GM21723 (cell line): ENCODE measurements at regions not wholly inside any gene's neighbourhood (a gene's known extent, or its start where the extent isn't known, plus 50 kb on each side); places are given as distances from the start of the nearest gene placed in this dataset.

ENCODE experiments used
- ATAC-seq: cut with Tn5 transposase; IDR thresholded peaks from one replicate; pipeline ENCODE4 v1.9.1; 2021; ENCODE audit warnings: mild to moderate bottlenecking, moderate library complexity; ENCODE audit not compliant: unreplicated experiment

DNA sequence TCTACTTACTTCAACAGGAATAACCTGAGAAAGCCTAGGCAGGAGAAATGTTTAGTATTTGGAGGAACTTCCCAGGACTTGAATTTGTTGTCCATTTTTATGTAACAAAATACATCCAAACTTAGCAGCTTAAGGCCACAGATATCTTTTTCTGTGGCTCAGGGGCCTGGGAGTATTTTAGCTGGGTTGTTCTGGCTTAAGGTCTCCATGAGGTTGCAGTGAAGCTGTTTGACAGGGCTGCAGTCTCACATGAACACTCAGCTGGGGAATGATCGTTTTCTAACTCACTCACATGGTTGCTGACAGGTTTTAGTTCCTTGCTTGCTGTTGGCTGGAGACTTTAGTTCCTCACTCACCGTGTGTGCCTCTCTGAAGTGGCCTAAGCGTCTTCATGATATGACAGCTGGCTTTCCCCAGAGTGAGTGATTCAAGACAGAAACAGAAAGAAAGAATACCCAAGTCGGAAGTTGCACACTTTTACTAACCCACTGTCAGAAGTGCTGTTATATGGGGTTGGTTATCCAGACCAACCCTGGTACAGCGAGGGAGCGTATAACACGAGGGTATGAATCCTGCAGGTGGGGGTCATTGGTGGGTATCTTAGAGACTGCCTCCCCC is 229.7 kb upstream of the TBL1XR1 start:
- ATAC-seq: peak; percentile 100

DNA sequence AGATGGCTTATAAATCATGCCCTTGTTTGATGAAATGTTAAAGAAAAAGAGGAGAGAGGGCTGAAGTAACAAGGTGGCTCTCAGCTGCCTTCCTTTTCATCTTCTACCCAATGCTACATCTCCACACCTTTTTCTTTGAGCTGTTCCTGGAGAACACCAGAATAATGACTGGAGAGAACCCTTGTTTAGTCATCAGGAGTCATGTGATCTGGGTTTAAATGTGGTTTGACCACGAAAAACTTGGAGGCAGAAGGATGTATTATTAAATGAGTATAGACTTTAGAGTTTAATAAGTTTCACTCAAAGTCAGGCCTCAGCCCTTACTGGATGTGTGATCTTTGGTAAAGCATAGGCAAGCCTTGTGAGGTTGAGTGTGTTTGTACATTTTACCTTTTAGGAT is 230.3 kb upstream of the TBL1XR1 start:
- no peak for ATAC-seq

DNA sequence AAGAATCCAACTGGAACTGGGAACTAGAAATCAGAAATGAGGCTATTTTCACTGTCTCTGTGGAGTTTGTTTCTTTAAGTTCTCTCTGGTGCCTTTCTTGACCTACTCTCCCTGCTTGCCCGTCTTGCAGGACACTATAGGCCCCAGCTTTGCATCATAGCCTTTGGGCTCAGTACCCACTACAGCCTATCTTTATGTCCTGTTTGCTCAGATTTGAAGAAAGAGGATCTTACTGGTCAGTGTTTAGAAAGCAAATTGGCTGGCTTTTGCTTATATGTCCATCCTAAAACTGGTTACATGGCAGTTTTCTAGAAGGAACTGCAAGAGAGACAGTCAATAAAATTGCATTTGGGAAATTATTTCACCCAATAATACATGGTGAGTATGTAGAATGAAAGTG is 231.8 kb upstream of the TBL1XR1 start:
- no peak for ATAC-seq

DNA sequence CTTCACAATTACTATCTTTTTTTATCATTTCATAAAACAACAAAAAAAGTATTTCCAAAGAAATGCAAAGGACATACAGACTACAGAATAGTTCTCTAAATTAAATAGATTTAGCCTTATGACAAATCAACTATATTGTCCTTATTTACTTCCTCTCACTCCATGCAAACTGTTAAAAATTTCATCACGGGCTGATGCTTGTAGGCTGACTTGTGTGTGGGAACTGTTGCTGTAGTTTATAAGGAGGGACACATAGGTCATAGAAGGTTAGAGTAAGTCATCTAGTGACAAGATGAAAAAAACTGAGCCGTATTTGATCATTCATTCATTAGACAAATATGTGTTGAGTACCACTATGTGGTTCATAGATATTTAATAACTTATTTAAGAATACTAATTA is 232.5 kb upstream of the TBL1XR1 start:
- ATAC-seq: no peak

- no peak for ATAC-seq
Observed at GRCh38 chr3:177430653-177431052, 233.4 kb upstream of the TBL1XR1 start.

GRCh38 chr3:177431525-177432176 is 234.4 kb upstream of the TBL1XR1 start:
- ATAC-seq: no peak

DNA sequence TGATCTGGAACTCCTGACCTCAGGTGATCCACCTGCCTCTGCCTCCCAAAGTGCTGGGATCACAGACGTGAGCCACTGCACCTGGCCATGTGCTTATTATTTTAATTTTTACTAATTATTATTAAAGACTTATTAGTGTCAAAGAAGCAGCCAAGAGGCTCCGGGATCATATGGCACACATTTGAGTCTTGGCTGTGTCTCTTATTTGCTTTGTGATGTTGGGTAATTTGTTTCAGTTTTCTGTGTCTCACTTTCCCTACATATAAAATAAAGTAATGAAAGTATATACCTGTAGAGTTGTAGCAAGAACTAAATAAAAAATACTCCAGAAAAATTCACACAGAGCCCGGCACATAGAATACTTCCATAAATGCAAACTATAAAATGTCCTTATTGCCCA is 238.0 kb upstream of the TBL1XR1 start:
- no peak for ATAC-seq

- ATAC-seq: no peak
Observed at GRCh38 chr3:177437513-177438337, 240.4 kb upstream of the TBL1XR1 start.

- no peak for ATAC-seq
Observed at GRCh38 chr3:177438596-177439220, 241.4 kb upstream of the TBL1XR1 start.

DNA sequence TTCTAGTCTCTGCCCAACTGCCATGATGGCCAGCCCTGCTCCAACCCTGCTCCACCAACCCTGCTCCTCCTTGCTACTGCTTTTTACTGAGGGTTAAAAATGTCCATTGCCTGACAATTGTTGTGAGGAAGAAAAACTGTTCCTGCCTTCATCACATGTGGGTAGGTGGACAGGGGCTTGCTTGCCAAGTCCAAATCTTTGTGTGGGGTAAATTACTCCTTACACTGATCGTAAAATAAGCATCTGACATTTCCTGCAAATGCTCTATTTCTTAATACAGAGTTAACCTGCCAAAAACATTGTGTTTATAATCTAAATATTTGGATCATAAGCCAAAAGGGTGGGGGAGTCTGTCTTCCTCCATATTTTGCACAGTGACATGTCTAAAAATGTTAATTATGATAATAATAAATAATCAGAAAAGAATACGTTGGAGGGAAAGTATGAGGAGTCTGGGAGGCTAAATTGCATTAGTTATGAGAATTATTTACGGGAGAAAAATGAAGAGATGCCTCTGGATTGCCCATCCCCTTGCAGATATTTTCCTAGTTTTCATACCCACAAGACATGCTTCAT is 242.5 kb upstream of the TBL1XR1 start:
- ATAC-seq: no peak

DNA sequence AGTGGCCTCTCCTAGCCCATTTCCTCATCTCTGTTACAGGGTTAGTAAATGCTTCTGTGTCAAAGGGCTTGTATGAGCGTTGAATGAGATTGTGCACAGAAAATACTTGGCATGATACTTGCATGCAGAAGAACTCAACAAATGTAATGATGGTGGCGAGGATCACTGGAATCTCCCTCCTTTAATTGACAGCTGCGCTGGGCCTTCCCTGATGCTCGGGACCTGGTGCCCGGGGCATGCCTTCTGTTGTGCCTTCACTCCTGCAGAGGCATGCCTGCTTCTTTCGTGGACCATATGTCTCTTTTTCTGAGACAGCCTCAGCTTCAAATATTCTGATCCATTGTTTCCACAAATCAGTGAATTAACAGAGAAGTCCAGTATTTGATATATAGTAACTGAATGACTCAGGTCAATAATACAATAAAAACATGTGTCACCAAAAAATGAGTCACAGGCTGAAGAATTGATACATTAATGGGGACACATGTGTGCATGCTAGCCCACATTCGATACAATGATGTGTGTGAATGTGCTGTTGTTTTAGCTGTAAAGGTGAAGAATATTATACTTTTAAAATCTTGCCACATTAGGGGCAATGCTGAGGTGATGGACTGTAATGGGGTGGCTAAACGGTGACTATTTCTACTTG is 243.3 kb upstream of the TBL1XR1 start:
- no peak for ATAC-seq

DNA sequence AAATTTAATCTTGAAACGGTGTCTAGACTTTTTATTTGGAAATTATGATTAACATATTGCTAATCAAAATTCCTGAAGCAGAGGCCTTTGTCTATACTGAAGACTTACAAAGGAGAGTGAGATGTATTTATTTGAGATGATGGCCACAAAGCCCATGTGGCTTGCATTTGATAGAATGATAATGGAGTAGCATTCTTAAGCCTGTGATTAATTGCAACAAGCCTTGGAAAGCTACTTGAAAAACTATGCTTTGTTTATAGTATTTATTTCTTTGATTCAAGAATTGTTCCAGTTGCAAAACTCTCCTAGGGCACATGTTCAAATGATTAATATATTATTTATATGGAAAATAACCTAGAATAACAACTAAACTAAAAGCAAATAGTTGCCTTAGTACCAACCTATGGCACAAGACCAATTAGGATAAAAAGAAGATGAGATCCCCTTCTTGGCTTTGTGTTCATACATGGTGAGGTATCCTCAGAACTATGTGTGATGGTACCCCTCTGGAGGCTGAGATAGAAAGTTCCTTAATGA is 244.1 kb upstream of the TBL1XR1 start:
- ATAC-seq: no peak

GRCh38 chr3:177441813-177442646 is 244.7 kb upstream of the TBL1XR1 start:
- peak; percentile 99 for ATAC-seq

- no peak for ATAC-seq
Observed at GRCh38 chr3:177443469-177443868, 246.2 kb upstream of the TBL1XR1 start.

DNA sequence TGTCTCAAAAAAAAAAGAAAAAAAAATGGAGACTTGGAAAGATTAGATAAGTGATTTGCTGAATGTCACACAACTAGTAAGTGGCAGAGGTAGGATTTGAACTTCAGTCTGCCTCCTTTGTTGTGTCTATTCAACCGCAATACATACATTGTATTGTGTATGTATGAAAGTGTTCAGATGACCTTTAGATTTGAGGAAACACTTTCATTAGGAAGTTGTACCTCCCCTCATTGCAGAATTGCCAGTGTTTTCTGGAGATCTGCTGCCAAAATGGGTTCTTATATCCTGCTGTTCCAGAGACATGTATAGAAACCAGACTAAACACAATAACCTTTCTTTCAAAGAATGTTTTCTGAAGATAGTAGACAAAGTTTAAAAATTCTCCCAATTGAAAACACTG is 247.4 kb upstream of the TBL1XR1 start:
- no peak for ATAC-seq

- no peak for ATAC-seq
Observed at GRCh38 chr3:177445549-177445948, 248.3 kb upstream of the TBL1XR1 start.

DNA sequence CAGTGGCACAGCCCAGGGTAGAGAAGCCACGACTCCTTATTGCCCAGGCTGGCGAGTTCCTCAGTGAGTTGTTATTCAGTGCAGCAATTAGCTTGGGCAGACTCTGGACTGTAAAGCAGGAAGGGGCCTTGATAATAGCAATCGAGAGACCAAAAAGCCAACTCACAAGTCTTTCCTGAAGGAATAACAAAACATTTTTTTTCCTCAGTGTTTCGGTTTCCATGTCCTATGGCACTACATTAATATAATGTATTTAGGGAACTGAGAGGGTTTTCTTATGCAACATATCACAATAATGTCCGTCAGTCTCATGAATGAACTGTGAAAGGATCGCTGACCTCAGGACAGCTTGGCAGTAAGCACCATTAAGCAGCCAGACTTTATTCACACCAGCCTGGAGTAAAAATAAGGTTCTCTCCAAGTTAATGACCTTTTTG is 248.9 kb upstream of the TBL1XR1 start:
- no peak for ATAC-seq

DNA sequence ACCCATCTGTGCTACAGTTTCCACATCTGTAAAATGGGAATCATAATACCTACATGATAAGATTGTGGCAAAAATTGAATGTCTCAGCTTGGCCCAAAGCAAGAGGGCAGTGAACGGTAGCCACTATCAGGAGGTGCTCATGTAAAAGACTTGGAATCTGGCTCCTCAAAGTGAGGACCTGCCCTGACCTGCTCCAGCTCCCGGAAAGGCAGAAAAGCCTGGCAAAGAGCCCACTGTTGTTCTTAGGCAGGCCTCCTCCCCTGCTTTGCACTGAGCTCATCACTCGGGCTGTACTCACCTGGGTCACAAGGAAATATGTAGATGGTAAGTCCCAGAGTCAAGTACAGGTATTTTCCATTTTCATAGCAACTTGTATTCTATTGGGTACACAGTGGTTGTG is 250.7 kb upstream of the TBL1XR1 start:
- no peak for ATAC-seq

- ATAC-seq: peak; percentile 40
Observed at GRCh38 chr3:177448987-177449359, 251.7 kb upstream of the TBL1XR1 start.
